ENCODE measurements at regions not wholly inside any gene's neighbourhood (a gene's known extent, or its start where the extent isn't known, plus 50 kb on each side); places are given as distances from the start of the nearest gene placed in this dataset.

GRCh38 chr12:107379852-107380567 is 286.7 kb upstream of the CRY1 start:
- TF ChIP-seq, protein P1, sequence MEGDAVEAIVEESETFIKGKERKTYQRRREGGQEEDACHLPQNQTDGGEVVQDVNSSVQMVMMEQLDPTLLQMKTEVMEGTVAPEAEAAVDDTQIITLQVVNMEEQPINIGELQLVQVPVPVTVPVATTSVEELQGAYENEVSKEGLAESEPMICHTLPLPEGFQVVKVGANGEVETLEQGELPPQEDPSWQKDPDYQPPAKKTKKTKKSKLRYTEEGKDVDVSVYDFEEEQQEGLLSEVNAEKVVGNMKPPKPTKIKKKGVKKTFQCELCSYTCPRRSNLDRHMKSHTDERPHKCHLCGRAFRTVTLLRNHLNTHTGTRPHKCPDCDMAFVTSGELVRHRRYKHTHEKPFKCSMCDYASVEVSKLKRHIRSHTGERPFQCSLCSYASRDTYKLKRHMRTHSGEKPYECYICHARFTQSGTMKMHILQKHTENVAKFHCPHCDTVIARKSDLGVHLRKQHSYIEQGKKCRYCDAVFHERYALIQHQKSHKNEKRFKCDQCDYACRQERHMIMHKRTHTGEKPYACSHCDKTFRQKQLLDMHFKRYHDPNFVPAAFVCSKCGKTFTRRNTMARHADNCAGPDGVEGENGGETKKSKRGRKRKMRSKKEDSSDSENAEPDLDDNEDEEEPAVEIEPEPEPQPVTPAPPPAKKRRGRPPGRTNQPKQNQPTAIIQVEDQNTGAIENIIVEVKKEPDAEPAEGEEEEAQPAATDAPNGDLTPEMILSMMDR (IDR thresholded peaks at IDR 0.05 in 4 of 5, conservative IDR thresholded peaks at IDR 0.05 in 1 of 5): no peak
- TF ChIP-seq POLR2A (IDR thresholded peaks at IDR 0.05): no peak

All from gastrocnemius medialis (tissue), 4 donors.